AG04450 (cell line): ENCODE measurements at regions not wholly inside any gene's neighbourhood (a gene's known extent, or its start where the extent isn't known, plus 50 kb on each side); places are given as distances from the start of the nearest gene placed in this dataset.

Source experiments
- CTCF ChIA-PET: fragments of 300-600, 350-600 bp; formaldehyde crosslinking; extraction: SDS; loops from one replicate; lab custom pipeline; 2022; ENCODE audit warnings: antibody characterized with exemption, inconsistent platforms; lab: Charles Lee
- POLR2A ChIA-PET: fragments of 350-600 bp; formaldehyde crosslinking; extraction: SDS; loops from one replicate; lab custom pipeline; 2021; ENCODE audit warnings: antibody characterized with exemption, inconsistent platforms; lab: Yijun Ruan, JAX
- DNase-seq: peaks from one replicate; pipeline ENCODE4 v3.0.0-alpha.2; 2011; ENCODE audit warnings: low read depth, low spot score
- H3K27ac ChIP-seq: one replicate; pipeline ENCODE4 v1.5.1; 2012; ENCODE audit warnings: low read depth, low read length, control low read depth
- H3K27me3 ChIP-seq: one replicate; pipeline ENCODE4 v1.6.0; 2012; ENCODE audit warnings: low read length; ENCODE audit not compliant: control insufficient read depth, insufficient read depth
- H3K4me3 ChIP-seq: 2 replicates; pipeline ENCODE4 v1.5.1; 2011; ENCODE audit warnings: mild to moderate bottlenecking, low read depth, low read length, control low read depth
- H3K9me3 ChIP-seq: 2 replicates; pipeline ENCODE4 v1.5.1; 2012; ENCODE audit warnings: low read length; ENCODE audit not compliant: control insufficient read depth, insufficient read depth
- TF ChIP-seq, protein P1 (sequence below): IDR thresholded peaks from 2 replicates; pipeline ENCODE4 v1.5.1; 2011; ENCODE audit warnings: low read depth, low read length, control low read depth, inconsistent platforms

- H3K27ac ChIP-seq: no peak overlapping the region
These were observed 68.6 kb upstream of the RGL1 start for GRCh38 chr1:183736343-183736742.

DNA sequence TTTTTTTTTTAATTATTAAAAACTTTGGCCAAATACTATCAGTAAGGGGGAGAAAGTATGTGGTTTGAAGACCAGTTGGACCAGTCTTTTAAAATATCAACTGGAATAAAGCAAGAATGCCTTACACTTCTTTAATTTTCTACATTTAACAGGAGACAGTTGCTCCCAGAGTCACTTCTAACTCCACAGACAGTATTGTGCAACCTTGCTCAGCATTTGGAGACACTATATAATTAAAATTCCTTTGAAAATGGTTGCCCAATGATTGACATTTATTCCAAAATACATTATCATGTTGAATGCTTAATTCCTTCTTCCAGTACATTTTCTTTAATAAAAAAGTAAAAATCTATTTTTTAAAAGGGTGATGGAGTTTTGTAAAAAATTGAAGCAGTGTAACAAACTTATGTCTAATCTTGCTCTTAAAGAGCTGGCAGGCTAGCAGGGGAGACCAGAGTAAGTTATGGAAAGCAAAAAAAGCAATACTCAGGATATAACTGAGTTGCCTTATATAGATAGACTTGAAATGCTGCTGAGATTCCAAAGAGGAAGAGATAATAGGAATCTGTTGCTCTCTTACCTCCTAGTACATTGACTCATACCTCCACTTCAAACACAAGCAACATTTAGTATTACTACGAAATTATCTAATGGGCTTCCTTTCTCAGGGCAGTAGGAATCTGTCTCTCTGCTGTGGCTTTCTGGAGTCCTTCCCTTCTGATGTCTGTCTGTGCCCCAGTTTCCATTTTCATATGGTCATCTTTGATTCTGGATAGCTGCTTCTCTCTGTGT, 69.7 kb upstream of the RGL1 start:
- H3K9me3 ChIP-seq: no peaks in the 10 kb centered on the region
- no peaks in the 10 kb centered on the region for H3K27me3 ChIP-seq
- peak overlapping the region; percentile 41 for H3K27ac ChIP-seq
- TF ChIP-seq, protein P1, sequence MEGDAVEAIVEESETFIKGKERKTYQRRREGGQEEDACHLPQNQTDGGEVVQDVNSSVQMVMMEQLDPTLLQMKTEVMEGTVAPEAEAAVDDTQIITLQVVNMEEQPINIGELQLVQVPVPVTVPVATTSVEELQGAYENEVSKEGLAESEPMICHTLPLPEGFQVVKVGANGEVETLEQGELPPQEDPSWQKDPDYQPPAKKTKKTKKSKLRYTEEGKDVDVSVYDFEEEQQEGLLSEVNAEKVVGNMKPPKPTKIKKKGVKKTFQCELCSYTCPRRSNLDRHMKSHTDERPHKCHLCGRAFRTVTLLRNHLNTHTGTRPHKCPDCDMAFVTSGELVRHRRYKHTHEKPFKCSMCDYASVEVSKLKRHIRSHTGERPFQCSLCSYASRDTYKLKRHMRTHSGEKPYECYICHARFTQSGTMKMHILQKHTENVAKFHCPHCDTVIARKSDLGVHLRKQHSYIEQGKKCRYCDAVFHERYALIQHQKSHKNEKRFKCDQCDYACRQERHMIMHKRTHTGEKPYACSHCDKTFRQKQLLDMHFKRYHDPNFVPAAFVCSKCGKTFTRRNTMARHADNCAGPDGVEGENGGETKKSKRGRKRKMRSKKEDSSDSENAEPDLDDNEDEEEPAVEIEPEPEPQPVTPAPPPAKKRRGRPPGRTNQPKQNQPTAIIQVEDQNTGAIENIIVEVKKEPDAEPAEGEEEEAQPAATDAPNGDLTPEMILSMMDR: no peak
- ChIA-PET POLR2A (no interaction called here), CTCF (interaction anchor here (1.4 to 2.6 kb wide), 4 partner anchors 50 to 181 kb away, joined by 5 to 15 read pairs (median 7); no protein-coding TSS in a partner anchor)
- no peak for DNase-seq
- no peak overlapping the region for H3K4me3 ChIP-seq

More at GRCh38 chr1:183736343-183736742, 68.6 kb upstream of the RGL1 start:
- Histone ChIP-seq H3K27me3 (no peaks in the 10 kb centered on the region), H3K9me3 (no peaks in the 10 kb centered on the region), H3K4me3 (no peak overlapping the region)
- TF ChIP-seq, protein P1: no peak
- DNase-seq: no peak
- CTCF ChIA-PET: interaction anchor here (1.2 to 1.7 kb wide), 2 partner anchors 52 to 81 kb away, joined by 3 to 5 read pairs; no protein-coding TSS in a partner anchor
- POLR2A ChIA-PET: no interaction called here

DNA sequence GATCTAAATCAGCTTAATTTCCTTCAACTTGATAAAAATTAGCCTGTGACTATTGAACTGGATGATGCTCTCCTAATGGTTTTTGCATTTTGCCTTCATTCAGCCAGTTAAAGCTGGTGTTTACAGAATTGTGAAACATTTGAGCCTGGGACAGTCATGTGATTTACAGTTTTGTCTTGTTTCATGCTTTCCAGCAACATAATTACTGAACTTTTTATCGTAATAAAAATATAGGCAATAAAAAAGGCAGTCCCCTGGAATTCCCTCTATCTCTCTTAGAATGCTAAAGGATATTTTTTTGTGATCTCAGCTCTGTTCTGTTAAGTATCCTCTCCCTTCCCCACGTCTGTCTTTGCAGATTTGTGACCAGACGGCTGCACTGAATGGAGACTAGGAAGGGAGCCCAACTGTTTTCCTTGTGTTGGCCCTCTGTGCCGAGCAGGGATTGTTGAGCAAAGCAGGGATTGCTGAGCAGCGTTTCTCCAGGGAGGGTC, 70.3 kb upstream of the RGL1 start:
- TF ChIP-seq, protein P1: no peak
- no peak for DNase-seq
- Histone ChIP-seq H3K27ac (peak overlapping the region; percentile 41), H3K9me3 (no peaks in the 10 kb centered on the region), H3K27me3 (no peaks in the 10 kb centered on the region), H3K4me3 (no peak overlapping the region)
- ChIA-PET CTCF (interaction anchor here (0.5 to 2.6 kb wide), 4 partner anchors 11 to 181 kb away, joined by 3 to 15 read pairs (median 7); no protein-coding TSS in a partner anchor), POLR2A (no interaction called here)

GRCh38 chr1:183733715-183734114, 71.2 kb upstream of the RGL1 start:
- Histone ChIP-seq H3K27ac (no peak overlapping the region), H3K4me3 (no peak overlapping the region), H3K27me3 (no peaks in the 10 kb centered on the region), H3K9me3 (no peaks in the 10 kb centered on the region)
- no peak for DNase-seq
- ChIA-PET POLR2A (interaction anchor here (0.5 kb wide), 1 partner anchor 15 kb away, joined by 4 read pairs; no protein-coding TSS in a partner anchor), CTCF (interaction anchor here (1.4 to 2.6 kb wide), 3 partner anchors 49 to 182 kb away, joined by 7 to 15 read pairs (median 7); no protein-coding TSS in a partner anchor)
- TF ChIP-seq, protein P1: no peak
